ENCODE measurements at regions not wholly inside any gene's neighbourhood (a gene's known extent, or its start where the extent isn't known, plus 50 kb on each side); places are given as distances from the start of the nearest gene placed in this dataset.
"Not testable (repeated sequence)": the region's sequence is repeated elsewhere in the genome, so short reads cannot be mapped to it uniquely, and the experiment has no call there.

DNA sequence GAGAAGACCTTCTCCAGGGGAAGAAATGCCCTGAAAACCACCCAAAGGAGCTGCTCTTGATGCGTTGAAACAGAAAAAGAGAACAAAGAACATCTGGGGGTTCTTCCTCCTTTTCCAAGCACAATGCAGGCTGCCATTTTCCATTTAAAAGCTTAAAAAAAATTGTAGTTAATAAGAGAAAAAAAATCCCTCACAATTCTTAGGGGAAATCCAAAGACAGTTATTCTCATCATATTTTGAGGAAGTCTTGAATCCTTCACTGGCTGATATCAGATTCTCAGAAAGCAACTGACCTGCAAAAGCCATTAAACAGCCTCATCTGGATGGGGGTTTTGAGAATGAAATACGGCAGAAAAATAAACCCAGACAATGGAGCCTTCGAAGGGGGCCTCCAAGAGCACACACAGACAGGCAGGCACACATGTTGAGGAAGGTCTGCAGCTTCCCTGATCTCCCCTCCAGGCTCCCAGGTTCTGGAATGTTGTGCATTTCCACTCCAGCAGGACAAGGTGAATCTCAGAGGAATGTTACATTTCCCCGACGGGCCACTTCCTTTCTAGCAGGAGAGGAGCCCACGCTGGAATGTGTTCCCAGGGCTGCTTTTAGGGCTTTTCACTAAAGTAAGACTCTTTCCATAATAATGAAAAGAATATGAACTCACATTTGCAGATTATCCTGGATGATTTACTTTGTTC is 159.4 kb upstream of the S1PR3 start:
- WGBS, 2 donors: 62 to 68% methylated on average over 6 of the region's 6 CpGs
- TF ChIP-seq, protein P1, sequence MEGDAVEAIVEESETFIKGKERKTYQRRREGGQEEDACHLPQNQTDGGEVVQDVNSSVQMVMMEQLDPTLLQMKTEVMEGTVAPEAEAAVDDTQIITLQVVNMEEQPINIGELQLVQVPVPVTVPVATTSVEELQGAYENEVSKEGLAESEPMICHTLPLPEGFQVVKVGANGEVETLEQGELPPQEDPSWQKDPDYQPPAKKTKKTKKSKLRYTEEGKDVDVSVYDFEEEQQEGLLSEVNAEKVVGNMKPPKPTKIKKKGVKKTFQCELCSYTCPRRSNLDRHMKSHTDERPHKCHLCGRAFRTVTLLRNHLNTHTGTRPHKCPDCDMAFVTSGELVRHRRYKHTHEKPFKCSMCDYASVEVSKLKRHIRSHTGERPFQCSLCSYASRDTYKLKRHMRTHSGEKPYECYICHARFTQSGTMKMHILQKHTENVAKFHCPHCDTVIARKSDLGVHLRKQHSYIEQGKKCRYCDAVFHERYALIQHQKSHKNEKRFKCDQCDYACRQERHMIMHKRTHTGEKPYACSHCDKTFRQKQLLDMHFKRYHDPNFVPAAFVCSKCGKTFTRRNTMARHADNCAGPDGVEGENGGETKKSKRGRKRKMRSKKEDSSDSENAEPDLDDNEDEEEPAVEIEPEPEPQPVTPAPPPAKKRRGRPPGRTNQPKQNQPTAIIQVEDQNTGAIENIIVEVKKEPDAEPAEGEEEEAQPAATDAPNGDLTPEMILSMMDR (IDR thresholded peaks at IDR 0.05): no peak
- no peak for TF ChIP-seq POLR2A (IDR thresholded peaks at IDR 0.05)
- H3K4me3 ChIP-seq (ENCODE audit: low read depth, poor library complexity, severe bottlenecking): no peak overlapping the region
- intact Hi-C loops (cut with DNase I; ENCODE audit: low total_unique reads): no loop called here
- DNase-seq (ENCODE audit: low spot score in 2 of 2): no peak

DNA sequence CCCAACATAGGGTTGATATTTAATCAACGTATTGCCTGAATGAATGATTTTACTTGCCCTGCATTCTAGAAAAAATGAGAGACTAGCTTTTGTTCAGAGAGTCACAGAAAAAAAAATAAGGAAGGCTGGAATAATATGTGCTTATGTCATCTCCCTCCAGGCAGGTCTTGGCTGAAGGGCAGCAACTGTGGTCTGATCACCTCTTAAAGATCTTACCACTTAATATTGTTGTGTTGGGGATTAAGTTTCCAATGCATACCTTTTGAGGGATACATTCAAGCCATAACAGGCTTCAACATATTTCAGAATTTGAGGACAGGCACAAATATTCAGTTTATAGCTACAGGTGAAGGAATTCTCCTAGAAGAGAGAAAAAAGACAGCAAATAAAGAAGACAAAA is 157.3 kb upstream of the S1PR3 start:
- no peak overlapping the region for H3K4me3 ChIP-seq (ENCODE audit: low read depth, poor library complexity, severe bottlenecking)
- intact Hi-C loops (cut with DNase I; ENCODE audit: low total_unique reads): no loop called here
- no peak for TF ChIP-seq POLR2A (IDR thresholded peaks at IDR 0.05)
- TF ChIP-seq, protein P1 (IDR thresholded peaks at IDR 0.05): no peak
- no peak for DNase-seq (ENCODE audit: low spot score in 2 of 2)
- 77 to 87% methylated on average over 1 of the region's 1 CpG for WGBS, 2 donors

DNA sequence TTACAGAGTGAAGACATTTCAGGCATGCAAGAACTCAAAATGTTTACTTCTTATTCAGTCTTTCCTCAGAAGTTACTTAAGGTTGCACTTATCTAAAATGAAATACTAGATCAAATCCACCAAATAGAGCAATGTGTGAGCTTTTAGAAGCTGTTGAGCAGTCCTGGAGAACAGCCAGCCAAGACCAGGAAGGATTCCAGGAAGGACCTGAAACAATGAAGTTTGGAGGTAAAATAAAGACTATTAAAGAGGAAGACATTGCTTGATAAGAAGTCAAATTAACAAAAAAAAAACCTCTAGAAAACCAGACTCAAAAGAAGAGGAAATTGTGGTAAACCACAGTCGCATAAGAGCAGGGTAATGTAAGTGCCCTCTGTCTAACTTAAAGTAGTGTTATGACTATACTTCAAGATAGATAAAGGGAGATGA is 156.2 kb upstream of the S1PR3 start:
- no peak for DNase-seq (ENCODE audit: low spot score in 2 of 2)
- H3K4me3 ChIP-seq (ENCODE audit: low read depth, poor library complexity, severe bottlenecking): no peak overlapping the region
- intact Hi-C loops (cut with DNase I; ENCODE audit: low total_unique reads): no loop called here
- WGBS, 2 donors: 75 to 80% methylated on average over 1 of the region's 1 CpG
- TF ChIP-seq, protein P1 (IDR thresholded peaks at IDR 0.05): no peak
- TF ChIP-seq POLR2A (IDR thresholded peaks at IDR 0.05): no peak

DNA sequence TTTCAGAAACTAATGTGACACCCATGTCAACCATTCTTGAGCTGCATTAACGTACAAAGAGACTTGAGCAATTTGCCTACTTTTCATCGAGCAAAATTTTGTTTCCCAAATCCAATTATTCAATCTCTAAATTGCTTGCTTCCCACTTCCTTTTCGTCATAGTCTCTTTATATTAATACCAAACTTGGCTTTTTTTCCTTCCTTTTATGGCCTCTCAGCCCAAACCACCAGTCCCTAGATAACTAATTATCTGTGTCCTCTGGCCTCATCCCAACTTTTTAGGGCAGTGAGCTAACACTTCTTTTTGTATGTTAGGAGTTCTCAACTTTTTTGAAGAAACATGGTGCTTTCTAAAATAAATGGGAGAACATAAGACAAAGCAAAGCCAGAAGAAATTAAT is 155.5 kb upstream of the S1PR3 start:
- TF ChIP-seq POLR2A (IDR thresholded peaks at IDR 0.05): no peak
- TF ChIP-seq, protein P1 (IDR thresholded peaks at IDR 0.05): no peak
- intact Hi-C loops (cut with DNase I; ENCODE audit: low total_unique reads): no loop called here
- no peak for DNase-seq (ENCODE audit: low spot score in 2 of 2)
- 59 to 60% methylated on average over 3 of the region's 3 CpGs for WGBS, 2 donors
- no peak overlapping the region for H3K4me3 ChIP-seq (ENCODE audit: low read depth, poor library complexity, severe bottlenecking)

DNA sequence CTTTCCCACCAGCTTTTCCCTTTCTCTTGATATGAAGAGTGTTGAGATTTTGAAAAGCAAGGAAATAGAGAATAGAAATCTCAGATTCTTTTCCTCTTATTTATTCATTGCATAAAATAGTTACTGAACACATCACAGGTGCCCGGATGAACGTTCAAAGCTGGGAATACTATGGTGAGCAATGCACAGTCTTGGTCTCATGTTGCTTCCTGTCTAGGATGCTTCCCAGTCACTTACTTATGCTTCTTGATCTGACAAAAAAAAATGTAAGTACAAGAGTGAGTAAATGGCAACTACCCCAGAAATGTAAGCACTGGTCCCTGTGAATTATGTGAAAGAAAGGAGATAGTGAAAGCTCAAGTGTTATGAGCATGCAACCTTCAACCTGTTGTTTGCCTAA is 153.5 kb upstream of the S1PR3 start:
- 85 to 87% methylated on average over 2 of the region's 2 CpGs for WGBS, 2 donors
- TF ChIP-seq, protein P1 (IDR thresholded peaks at IDR 0.05): no peak
- TF ChIP-seq POLR2A (IDR thresholded peaks at IDR 0.05): no peak
- intact Hi-C loops (cut with DNase I; ENCODE audit: low total_unique reads): no loop called here
- H3K4me3 ChIP-seq (ENCODE audit: low read depth, poor library complexity, severe bottlenecking): no peak overlapping the region
- DNase-seq (ENCODE audit: low spot score in 2 of 2): no peak

DNA sequence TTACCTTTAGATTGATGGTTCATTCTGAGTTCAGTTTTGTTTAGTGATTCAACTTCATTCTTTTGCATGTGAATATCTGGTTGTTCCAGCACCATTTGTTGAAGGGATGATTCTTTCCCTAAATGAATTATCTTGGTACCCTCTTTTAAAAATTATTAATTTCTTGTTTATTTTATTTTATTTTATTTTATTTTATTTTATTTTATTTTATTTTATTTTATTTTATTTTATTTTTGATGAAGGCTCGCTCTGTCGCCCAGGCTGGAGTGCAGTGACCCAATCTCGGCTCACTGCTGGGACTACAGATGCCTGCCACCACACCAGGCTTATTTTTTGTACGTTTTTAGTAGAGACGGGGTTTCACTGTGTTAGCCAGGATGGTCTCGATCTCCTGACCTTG is 141.4 kb upstream of the S1PR3 start:
- DNase-seq (ENCODE audit: low spot score in 2 of 2); intact Hi-C loops (cut with DNase I; ENCODE audit: low total_unique reads); H3K4me3 ChIP-seq (ENCODE audit: low read depth, poor library complexity, severe bottlenecking): not testable (repeated sequence)
- 91 to 92% methylated on average over 6 of the region's 6 CpGs for WGBS, 2 donors

All from lower leg skin (tissue), 4 donors.